ENCODE measurements at regions not wholly inside any gene's neighbourhood (a gene's known extent, or its start where the extent isn't known, plus 50 kb on each side); places are given as distances from the start of the nearest gene placed in this dataset.

GRCh38 chr2:220782609-220783113 is 789.4 kb downstream of the EPHA4 start:
- DNase-seq (no peak), ATAC-seq (no peak)
- intact Hi-C loops (cut with DNase I), result no loop called here
- 58 to 66% methylated on average over 5 of the region's 5 CpGs for WGBS, 2 donors
- TF ChIP-seq POLR2A (IDR thresholded peaks at IDR 0.05) (no peak), CTCF (IDR thresholded peaks at IDR 0.05) (no peak)
- Histone ChIP-seq H3K4me1 (no peaks in the 10 kb centered on the region), H3K36me3 (replicated peaks in 1 of 2; ENCODE audit: insufficient read depth in 1 of 2, low read depth in 2 of 2) (no peaks in the 10 kb centered on the region), H3K27me3 (no peaks in the 10 kb centered on the region), H3K27ac (no peak overlapping the region), H3K4me3 (no peak overlapping the region), H3K9me3 (no peaks in the 10 kb centered on the region)

GRCh38 chr2:220783671-220784070 is 788.4 kb downstream of the EPHA4 start:
- no peak overlapping the region for H3K4me3 ChIP-seq
- no peaks in the 10 kb centered on the region for H3K4me1 ChIP-seq
- H3K9me3 ChIP-seq, result no peaks in the 10 kb centered on the region
- no peak for DNase-seq
- H3K27me3 ChIP-seq, result no peaks in the 10 kb centered on the region
- WGBS, 2 donors, result 60% methylated on average over 1 of the region's 1 CpG
- no peak for TF ChIP-seq CTCF (IDR thresholded peaks at IDR 0.05)
- TF ChIP-seq POLR2A (IDR thresholded peaks at IDR 0.05), result no peak
- H3K27ac ChIP-seq, result no peak overlapping the region
- H3K36me3 ChIP-seq (replicated peaks in 1 of 2; ENCODE audit: insufficient read depth in 1 of 2, low read depth in 2 of 2), result no peaks in the 10 kb centered on the region
- ATAC-seq, result no peak
- intact Hi-C loops (cut with DNase I), result no loop called here

- DNase-seq (no peak), ATAC-seq (no peak)
- TF ChIP-seq CTCF (IDR thresholded peaks at IDR 0.05) (no peak), POLR2A (IDR thresholded peaks at IDR 0.05) (no peak)
- Histone ChIP-seq H3K9me3 (no peaks in the 10 kb centered on the region), H3K4me1 (no peaks in the 10 kb centered on the region), H3K36me3 (replicated peaks in 1 of 2; ENCODE audit: insufficient read depth in 1 of 2, low read depth in 2 of 2) (no peaks in the 10 kb centered on the region), H3K27ac (no peak overlapping the region), H3K4me3 (no peak overlapping the region), H3K27me3 (no peaks in the 10 kb centered on the region)
- 74 to 78% methylated on average over 4 of the region's 4 CpGs for WGBS, 2 donors
- intact Hi-C loops (cut with DNase I), result no loop called here
These were observed 786.9 kb downstream of the EPHA4 start for GRCh38 chr2:220785178-220785577.

- DNase-seq (no peak), ATAC-seq (no peak)
- Histone ChIP-seq H3K4me1 (no peaks in the 10 kb centered on the region), H3K27ac (no peak overlapping the region), H3K36me3 (replicated peaks in 1 of 2; ENCODE audit: insufficient read depth in 1 of 2, low read depth in 2 of 2) (no peaks in the 10 kb centered on the region), H3K27me3 (no peaks in the 10 kb centered on the region), H3K9me3 (no peaks in the 10 kb centered on the region), H3K4me3 (no peak overlapping the region)
- no peak for TF ChIP-seq CTCF (IDR thresholded peaks at IDR 0.05)
- no peak for TF ChIP-seq POLR2A (IDR thresholded peaks at IDR 0.05)
- WGBS, 2 donors, result 59 to 71% methylated on average over 5 of the region's 5 CpGs
- intact Hi-C loops (cut with DNase I), result no loop called here
These were observed 785.9 kb downstream of the EPHA4 start for GRCh38 chr2:220786216-220786615.

GRCh38 chr2:220787251-220787650 is 784.9 kb downstream of the EPHA4 start:
- Histone ChIP-seq H3K27me3 (no peaks in the 10 kb centered on the region), H3K4me3 (no peak overlapping the region), H3K36me3 (replicated peaks in 1 of 2; ENCODE audit: insufficient read depth in 1 of 2, low read depth in 2 of 2) (no peaks in the 10 kb centered on the region), H3K9me3 (no peaks in the 10 kb centered on the region), H3K4me1 (no peaks in the 10 kb centered on the region), H3K27ac (no peak overlapping the region)
- DNase-seq (no peak), ATAC-seq (no peak)
- TF ChIP-seq POLR2A (IDR thresholded peaks at IDR 0.05), result no peak
- TF ChIP-seq CTCF (IDR thresholded peaks at IDR 0.05), result no peak
- intact Hi-C loops (cut with DNase I), result no loop called here

Data from body of pancreas (tissue), 4 donors.